ENCODE measurements at regions not wholly inside any gene's neighbourhood (a gene's known extent, or its start where the extent isn't known, plus 50 kb on each side); places are given as distances from the start of the nearest gene placed in this dataset.

GRCh38 chr13:111415765-111416164 is 95.3 kb downstream of the TEX29 start:
- no peak for TF ChIP-seq POLR2A (IDR thresholded peaks at IDR 0.05)
- TF ChIP-seq CTCF (IDR thresholded peaks at IDR 0.05 in 4 of 5, conservative IDR thresholded peaks at IDR 0.05 in 1 of 5) = no peak
